Stomach (tissue), 8 donors: ENCODE measurements at regions not wholly inside any gene's neighbourhood (a gene's known extent, or its start where the extent isn't known, plus 50 kb on each side); places are given as distances from the start of the nearest gene placed in this dataset.

Experiments
- DNase-seq, 2 donors: peaks; one replicate each; pipeline versions ENCODE4 v3.0.0 to v3.0.0-alpha.2; 2013 to 2019
- H3K27ac ChIP-seq, 5 donors: fragments of 200-600 bp in 4 of 5; sonication (generic) in 4 of 5; one replicate each; pipeline ENCODE4 v1.5.1; 2013 to 2019; ENCODE audit warnings: mild to moderate bottlenecking in 1 of 5, moderate library complexity in 1 of 5
- H3K27me3 ChIP-seq, 3 donors: fragments of 200-600 bp; sonication (generic); one replicate each; pipeline ENCODE4 v1.5.1; 2017 to 2019; ENCODE audit warnings: mixed run types in 1 of 3
- H3K36me3 ChIP-seq, 4 donors: fragments of 200-600 bp; sonication (generic); 1 replicate in 3 of 4; 2 replicates in 1 of 4; pipeline ENCODE4 v1.5.1; 2016 to 2019
- H3K4me1 ChIP-seq, 4 donors: fragments of 200-600 bp; sonication (generic); one replicate each; pipeline ENCODE4 v1.5.1; 2016 to 2019
- H3K4me3 ChIP-seq, 4 donors: fragments of 200-600 bp; sonication (generic) in 3 of 4; one replicate each; pipeline ENCODE4 v1.5.1; 2016 to 2019; ENCODE audit warnings: mild to moderate bottlenecking in 1 of 4
- H3K9me3 ChIP-seq, 4 donors: fragments of 200-600 bp; sonication (generic); one replicate each; pipeline ENCODE4 v1.5.1; 2016 to 2019
- CTCF ChIP-seq, 7 experiments: fragments of 450-650 bp in 4 of 7; fragments of 200-600 bp in 3 of 7; sonication (generic) in 3 of 7; IDR thresholded peaks; one replicate each; pipeline ENCODE4 v1.5.1; 2016 to 2019; ENCODE audit warnings: antibody characterized with exemption in 7 of 7, control low read depth in 2 of 7, mild to moderate bottlenecking in 1 of 7
- EP300 ChIP-seq: sonication (generic); formaldehyde crosslinking; IDR thresholded peaks from one replicate; pipeline ENCODE4 v1.6.1; 2017; ENCODE audit warnings: antibody characterized with exemption
- POLR2A ChIP-seq, 4 donors: fragments of 450-650 bp; IDR thresholded peaks; one replicate each; pipeline ENCODE4 v1.6.1; 2016; ENCODE audit warnings: antibody characterized with exemption in 4 of 4, control low read depth in 2 of 4, mild to moderate bottlenecking in 1 of 4, moderate library complexity in 1 of 4
- POLR2AphosphoS5 ChIP-seq, 3 donors: sonication (generic); formaldehyde crosslinking; IDR thresholded peaks; one replicate each; pipeline ENCODE4 v1.6.1; 2016; ENCODE audit warnings: antibody characterized with exemption in 3 of 3
- WGBS, 5 donors: extraction: QIAGEN DNeasy Blood & Tissue Kit in 3 of 5; methylation state at CpG; one replicate each; pipeline versions ENCODE4 v1.1.5 to v1.1.7; 2013 to 2018; 5-methylcytosine and 5-hydroxymethylcytosine counted together
- intact Hi-C: fragments of 100-400 bp; cut with DNase I; formaldehyde crosslinking; loops from one replicate; pipeline ENCODE4 v1.15.1; 2023; ENCODE audit warnings: low total_unique reads
- donor health status: healthy with polysubstance abuse.
- donor health status: Bipolar disorder and iron deficiency.
- donor health status: healthy.

- WGBS, 5 donors = 66 to 90% (median 86%) methylated on average over 4 of the region's 4 CpGs
These were observed 301.1 kb upstream of the SASH1 start for GRCh38 chr6:148041546-148041945.

GRCh38 chr6:148042536-148042935, 300.1 kb upstream of the SASH1 start:
- Histone ChIP-seq H3K9me3 (no peaks in the 10 kb centered on the region), H3K27me3 (no peaks in the 10 kb centered on the region), H3K36me3 (no peaks in the 10 kb centered on the region), H3K4me3 (no peak overlapping the region), H3K27ac (no peak overlapping the region), H3K4me1 (no peaks in the 10 kb centered on the region)
- intact Hi-C loops = no loop called here
- WGBS, 5 donors = 44 to 61% (median 55%) methylated on average over 1 of the region's 1 CpG
- DNase-seq = no peak
- TF ChIP-seq CTCF (IDR thresholded peaks at IDR 0.05) (no peak), EP300 (no peak), POLR2AphosphoS5 (IDR thresholded peaks at IDR 0.05) (no peak), POLR2A (IDR thresholded peaks at IDR 0.05) (no peak)

More at GRCh38 chr6:148041546-148041945, 301.1 kb upstream of the SASH1 start:
- Histone ChIP-seq H3K4me3 (no peak overlapping the region), H3K27me3 (no peaks in the 10 kb centered on the region), H3K36me3 (no peaks in the 10 kb centered on the region), H3K4me1 (no peaks in the 10 kb centered on the region), H3K9me3 (no peaks in the 10 kb centered on the region), H3K27ac (no peak overlapping the region)
- no peak for DNase-seq
- intact Hi-C loops = no loop called here
- TF ChIP-seq POLR2A (IDR thresholded peaks at IDR 0.05) (no peak), EP300 (no peak), POLR2AphosphoS5 (IDR thresholded peaks at IDR 0.05) (no peak), CTCF (IDR thresholded peaks at IDR 0.05) (no peak)

- H3K4me3 ChIP-seq = no peak overlapping the region
- H3K27me3 ChIP-seq = no peaks in the 10 kb centered on the region
- H3K36me3 ChIP-seq = no peaks in the 10 kb centered on the region
- intact Hi-C loops = no loop called here
- no peaks in the 10 kb centered on the region for H3K4me1 ChIP-seq
- WGBS, 5 donors = 67 to 82% (median 71%) methylated on average over 1 of the region's 1 CpG
- TF ChIP-seq EP300 (no peak), POLR2AphosphoS5 (IDR thresholded peaks at IDR 0.05) (no peak), POLR2A (IDR thresholded peaks at IDR 0.05) (no peak), CTCF (IDR thresholded peaks at IDR 0.05) (no peak)
- no peak for DNase-seq
- H3K9me3 ChIP-seq = no peaks in the 10 kb centered on the region
- no peak overlapping the region for H3K27ac ChIP-seq
These were observed 298.3 kb upstream of the SASH1 start for GRCh38 chr6:148044261-148044751.

- Histone ChIP-seq H3K9me3 (no peaks in the 10 kb centered on the region), H3K27ac (no peak overlapping the region), H3K36me3 (no peaks in the 10 kb centered on the region), H3K4me3 (no peak overlapping the region), H3K4me1 (no peaks in the 10 kb centered on the region), H3K27me3 (no peaks in the 10 kb centered on the region)
- intact Hi-C loops = no loop called here
- 74 to 91% (median 82%) methylated on average over 1 of the region's 1 CpG for WGBS, 5 donors
- TF ChIP-seq EP300 = no peak
- no peak for TF ChIP-seq POLR2AphosphoS5 (IDR thresholded peaks at IDR 0.05)
- TF ChIP-seq POLR2A (IDR thresholded peaks at IDR 0.05) = no peak
- TF ChIP-seq CTCF (IDR thresholded peaks at IDR 0.05) = no peak
- DNase-seq = no peak
These were observed 297.7 kb upstream of the SASH1 start for GRCh38 chr6:148044921-148045320.
